HG03565 (cell line): ENCODE measurements at regions not wholly inside any gene's neighbourhood (a gene's known extent, or its start where the extent isn't known, plus 50 kb on each side); places are given as distances from the start of the nearest gene placed in this dataset.

Experiments
- ATAC-seq: cut with Tn5 transposase; IDR thresholded peaks from one replicate; pipeline ENCODE4 v1.9.1; 2021; ENCODE audit warnings: mild to moderate bottlenecking, moderate library complexity; ENCODE audit not compliant: unreplicated experiment

GRCh38 chr12:4056910-4057845 lies 184.0 kb upstream of the PARP11 start:
- no peak for ATAC-seq

- no peak for ATAC-seq
These were observed 181.4 kb upstream of the PARP11 start for GRCh38 chr12:4054630-4055029.

GRCh38 chr12:4052691-4053090 lies 179.5 kb upstream of the PARP11 start:
- no peak for ATAC-seq

- ATAC-seq: no peak
These were observed 178.4 kb upstream of the PARP11 start for GRCh38 chr12:4051596-4051995.

GRCh38 chr12:4050340-4050739 lies 177.1 kb upstream of the PARP11 start:
- no peak for ATAC-seq

- no peak for ATAC-seq
These were observed 176.3 kb upstream of the PARP11 start for GRCh38 chr12:4049298-4050080.

- no peak for ATAC-seq
These were observed 174.2 kb upstream of the PARP11 start for GRCh38 chr12:4047421-4047820.

- ATAC-seq: no peak
These were observed 173.3 kb upstream of the PARP11 start for GRCh38 chr12:4046495-4046840.

- ATAC-seq: no peak
These were observed 172.7 kb upstream of the PARP11 start for GRCh38 chr12:4045786-4046494.

- ATAC-seq: no peak
These were observed 171.8 kb upstream of the PARP11 start for GRCh38 chr12:4044736-4045730.

- no peak for ATAC-seq
These were observed 170.9 kb upstream of the PARP11 start for GRCh38 chr12:4044101-4044500.

- no peak for ATAC-seq
These were observed 168.1 kb upstream of the PARP11 start for GRCh38 chr12:4041187-4041885.

- no peak for ATAC-seq
These were observed 166.7 kb upstream of the PARP11 start for GRCh38 chr12:4039931-4040330.

- no peak for ATAC-seq
These were observed 164.6 kb upstream of the PARP11 start for GRCh38 chr12:4037747-4038312.

GRCh38 chr12:4036671-4037271 lies 163.6 kb upstream of the PARP11 start:
- ATAC-seq: no peak

- no peak for ATAC-seq
These were observed 161.7 kb upstream of the PARP11 start for GRCh38 chr12:4034921-4035320.

GRCh38 chr12:4032924-4033615 lies 159.9 kb upstream of the PARP11 start:
- ATAC-seq: no peak

- ATAC-seq: no peak
These were observed 158.6 kb upstream of the PARP11 start for GRCh38 chr12:4031703-4032291.
